ENCODE measurements at regions not wholly inside any gene's neighbourhood (a gene's known extent, or its start where the extent isn't known, plus 50 kb on each side); places are given as distances from the start of the nearest gene placed in this dataset.

- no peaks in the 10 kb centered on the region for H3K9me2 ChIP-seq (replicated peaks; ENCODE audit: insufficient read depth, low read length)
- H3K4me3 ChIP-seq (ENCODE audit: insufficient read depth, low read length, poor library complexity, severe bottlenecking), result no peak overlapping the region
- no peaks in the 10 kb centered on the region for H4K20me1 ChIP-seq (ENCODE audit: low read depth, low read length)
- no peaks in the 10 kb centered on the region for H3K9me3 ChIP-seq (ENCODE audit: insufficient read depth, low read length)
- H3K4me2 ChIP-seq (ENCODE audit: low read depth, low read length, poor library complexity, severe bottlenecking), result no peak overlapping the region
- no peaks in the 10 kb centered on the region for H3K36me3 ChIP-seq (ENCODE audit: low read length)
- H3K27ac ChIP-seq (ENCODE audit: low read depth, low read length), result no peak overlapping the region
- no peak overlapping the region for H3K9ac ChIP-seq (ENCODE audit: low read length)
- TF ChIP-seq CTCF (IDR thresholded peaks at IDR 0.05; ENCODE audit: insufficient read depth, low read length, poor library complexity, severe bottlenecking) (no peak), EZH2phosphoT487 (conservative IDR thresholded peaks at IDR 0.05; ENCODE audit: low read length) (no peak)
- H3K79me2 ChIP-seq (ENCODE audit: insufficient read depth, low read length), result no peaks in the 10 kb centered on the region
- no peaks in the 10 kb centered on the region for H3F3A ChIP-seq (ENCODE audit: insufficient read depth)
- H3K27me3 ChIP-seq (ENCODE audit: low read length), result no peaks in the 10 kb centered on the region
- H2AFZ ChIP-seq (ENCODE audit: low read depth, low read length, severe bottlenecking), result no peak overlapping the region
These were observed 345.4 kb downstream of the PPP1R2C start for GRCh38 chrX:42432552-42432951.

GRCh38 chrX:42422961-42423360 lies 355.0 kb downstream of the PPP1R2C start:
- H3K27ac ChIP-seq (ENCODE audit: low read depth, low read length), result no peak overlapping the region
- no peak overlapping the region for H3K4me3 ChIP-seq (ENCODE audit: insufficient read depth, low read length, poor library complexity, severe bottlenecking)
- no peak overlapping the region for H3K4me2 ChIP-seq (ENCODE audit: low read depth, low read length, poor library complexity, severe bottlenecking)
- H3F3A ChIP-seq (ENCODE audit: insufficient read depth), result no peaks in the 10 kb centered on the region
- no peak overlapping the region for H3K9ac ChIP-seq (ENCODE audit: low read length)
- no peak for TF ChIP-seq EZH2phosphoT487 (conservative IDR thresholded peaks at IDR 0.05; ENCODE audit: low read length)
- no peak for TF ChIP-seq CTCF (IDR thresholded peaks at IDR 0.05; ENCODE audit: insufficient read depth, low read length, poor library complexity, severe bottlenecking)
- H4K20me1 ChIP-seq (ENCODE audit: low read depth, low read length), result no peaks in the 10 kb centered on the region
- H3K9me3 ChIP-seq (ENCODE audit: insufficient read depth, low read length), result no peaks in the 10 kb centered on the region
- H2AFZ ChIP-seq (ENCODE audit: low read depth, low read length, severe bottlenecking), result no peak overlapping the region
- no peaks in the 10 kb centered on the region for H3K9me2 ChIP-seq (replicated peaks; ENCODE audit: insufficient read depth, low read length)
- no peaks in the 10 kb centered on the region for H3K79me2 ChIP-seq (ENCODE audit: insufficient read depth, low read length)
- H3K27me3 ChIP-seq (ENCODE audit: low read length), result no peaks in the 10 kb centered on the region
- no peaks in the 10 kb centered on the region for H3K36me3 ChIP-seq (ENCODE audit: low read length)

GRCh38 chrX:42420426-42420825 lies 357.5 kb downstream of the PPP1R2C start:
- Histone ChIP-seq H3K27me3 (ENCODE audit: low read length) (no peaks in the 10 kb centered on the region), H3K4me2 (ENCODE audit: low read depth, low read length, poor library complexity, severe bottlenecking) (no peak overlapping the region), H3F3A (ENCODE audit: insufficient read depth) (no peaks in the 10 kb centered on the region), H4K20me1 (ENCODE audit: low read depth, low read length) (no peaks in the 10 kb centered on the region), H3K9me2 (replicated peaks; ENCODE audit: insufficient read depth, low read length) (no peaks in the 10 kb centered on the region), H3K27ac (ENCODE audit: low read depth, low read length) (no peak overlapping the region), H3K79me2 (ENCODE audit: insufficient read depth, low read length) (no peaks in the 10 kb centered on the region), H3K9ac (ENCODE audit: low read length) (no peak overlapping the region), H3K36me3 (ENCODE audit: low read length) (no peaks in the 10 kb centered on the region), H3K9me3 (ENCODE audit: insufficient read depth, low read length) (no peaks in the 10 kb centered on the region), H2AFZ (ENCODE audit: low read depth, low read length, severe bottlenecking) (no peak overlapping the region), H3K4me3 (ENCODE audit: insufficient read depth, low read length, poor library complexity, severe bottlenecking) (no peak overlapping the region)
- TF ChIP-seq EZH2phosphoT487 (conservative IDR thresholded peaks at IDR 0.05; ENCODE audit: low read length) (no peak), CTCF (IDR thresholded peaks at IDR 0.05; ENCODE audit: insufficient read depth, low read length, poor library complexity, severe bottlenecking) (no peak)

Data from SU-DHL-6 (cell line).